ENCODE measurements at regions not wholly inside any gene's neighbourhood (a gene's known extent, or its start where the extent isn't known, plus 50 kb on each side); places are given as distances from the start of the nearest gene placed in this dataset.

DNA sequence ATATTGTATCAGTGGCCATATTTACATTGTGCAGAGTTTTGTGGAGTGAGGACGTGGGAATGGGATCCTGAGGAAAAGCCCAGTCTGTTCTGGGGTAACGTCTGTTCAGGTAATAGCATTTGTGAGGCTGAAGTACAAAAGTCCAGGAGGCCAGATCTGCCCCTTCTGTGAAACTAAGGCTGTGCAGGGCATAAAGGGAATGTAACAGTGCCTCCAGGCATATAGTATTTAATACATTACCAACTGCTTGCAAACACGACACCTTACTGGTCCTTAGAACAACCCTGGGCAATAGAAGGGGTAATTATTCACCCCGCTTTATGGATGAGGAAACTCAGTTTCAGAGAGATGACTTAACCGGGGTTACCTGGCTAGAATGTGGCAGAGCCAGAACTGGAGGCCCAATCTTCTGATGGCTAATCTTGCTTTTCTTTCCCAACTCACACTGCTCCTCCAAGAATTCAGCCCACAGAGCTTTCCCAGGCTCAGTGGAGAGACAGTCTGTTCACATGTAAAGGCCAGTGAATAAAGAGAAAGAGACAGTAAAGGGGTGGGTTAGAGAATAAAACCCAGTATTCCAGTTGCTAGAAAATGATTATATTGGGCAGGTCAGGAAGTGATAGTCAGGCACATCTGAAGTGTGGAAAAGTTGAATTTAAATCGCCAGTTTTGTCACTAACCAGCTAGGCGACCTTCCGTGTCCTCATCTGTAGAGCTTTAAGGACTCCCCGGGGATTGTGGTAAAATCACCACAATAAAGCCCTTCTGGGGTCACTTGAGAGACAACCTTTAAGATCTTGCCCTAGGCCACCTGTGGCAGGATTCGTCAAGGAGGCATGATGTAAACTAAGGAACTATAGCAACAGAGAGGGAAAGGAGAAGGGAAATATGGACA is 280.7 kb upstream of the CITED2 start:
- no peak for DNase-seq

DNA sequence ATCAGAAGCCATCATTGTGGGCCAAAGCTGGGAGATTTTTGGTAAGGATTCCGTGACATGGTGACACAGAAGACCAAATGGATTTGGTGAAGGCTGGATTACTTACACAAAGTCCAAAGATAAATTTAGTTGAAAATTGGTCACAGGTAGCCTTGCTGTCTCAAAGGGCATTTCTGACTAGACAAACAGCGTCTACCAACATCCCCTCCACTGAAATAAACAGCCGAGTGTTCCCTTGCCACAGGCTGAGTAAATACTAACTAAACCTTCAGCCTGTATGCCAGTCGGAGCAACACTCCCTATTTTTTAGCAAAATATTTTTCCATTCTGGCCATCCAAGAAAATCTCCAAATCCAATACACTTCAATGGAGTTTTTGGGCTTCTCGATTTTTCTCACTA is 279.9 kb upstream of the CITED2 start:
- DNase-seq: no peak

DNA sequence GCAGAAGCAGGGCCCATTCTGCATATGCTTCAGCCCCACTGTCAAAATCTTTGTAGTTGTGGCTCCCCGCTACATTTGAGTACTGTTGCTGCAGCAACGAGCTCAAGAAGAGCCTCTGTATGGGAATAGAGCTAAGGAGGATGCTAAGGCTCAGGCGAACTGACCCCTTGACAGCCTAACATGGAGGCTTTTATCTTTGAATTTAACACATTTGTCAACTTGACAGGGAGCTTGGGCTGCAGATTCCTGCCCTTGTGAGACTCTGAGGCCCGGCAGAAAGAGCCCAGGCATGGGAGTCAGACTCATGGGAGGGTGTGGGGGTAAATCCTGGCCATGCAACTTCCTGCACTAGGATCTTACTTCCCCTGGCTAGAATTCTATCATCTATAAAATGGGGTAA is 278.7 kb upstream of the CITED2 start:
- DNase-seq: no peak

- DNase-seq: no peak
Measured at GRCh38 chr6:139650941-139651340, 276.5 kb upstream of the CITED2 start.

DNA sequence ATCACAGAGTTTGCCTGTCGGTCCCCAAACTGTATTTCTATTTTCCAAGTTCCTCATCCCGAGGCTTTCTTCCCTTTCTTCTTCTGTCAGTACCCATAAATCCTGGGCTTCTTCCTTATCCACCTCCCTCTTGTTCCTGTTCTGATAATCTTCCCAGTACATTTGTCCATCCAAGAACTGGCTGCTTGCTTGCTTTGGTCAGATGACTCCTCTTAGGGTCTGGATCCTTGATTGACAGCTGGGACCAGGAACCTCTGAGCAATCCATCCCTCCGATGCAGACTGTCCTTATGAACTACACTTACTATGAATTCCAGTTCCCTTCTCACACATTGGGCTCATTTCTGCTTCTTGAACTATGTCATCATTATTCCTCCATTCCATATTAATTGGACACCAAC is 275.3 kb upstream of the CITED2 start:
- no peak for DNase-seq

GRCh38 chr6:139649128-139649527 is 274.7 kb upstream of the CITED2 start:
- no peak for DNase-seq

GRCh38 chr6:139648430-139649000 is 274.1 kb upstream of the CITED2 start:
- peak; percentile 43 for DNase-seq

DNA sequence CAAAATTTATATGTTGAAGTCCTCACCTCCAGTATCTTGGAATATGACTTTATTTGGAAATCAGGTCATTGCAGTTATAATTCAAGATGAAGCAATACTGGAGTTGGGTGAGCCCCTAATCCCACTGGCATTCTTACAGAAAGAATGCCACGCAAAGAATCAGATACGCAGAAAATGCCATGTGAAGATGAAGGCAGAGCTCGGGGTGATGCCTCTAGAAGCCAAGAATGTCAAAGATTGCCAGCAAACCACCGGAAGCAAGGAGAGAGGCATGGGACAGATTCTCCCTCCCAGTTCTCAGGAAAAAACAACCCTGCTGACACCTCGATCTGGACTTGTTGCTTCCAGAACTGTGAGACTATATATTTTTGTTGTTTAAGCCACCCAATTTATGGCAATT is 273.4 kb upstream of the CITED2 start:
- DNase-seq: no peak

- no peak for DNase-seq
Measured at GRCh38 chr6:139647016-139647415, 272.6 kb upstream of the CITED2 start.

- DNase-seq: no peak
Measured at GRCh38 chr6:139644821-139645220, 270.4 kb upstream of the CITED2 start.

- DNase-seq: no peak
Measured at GRCh38 chr6:139643986-139644385, 269.5 kb upstream of the CITED2 start.

DNA sequence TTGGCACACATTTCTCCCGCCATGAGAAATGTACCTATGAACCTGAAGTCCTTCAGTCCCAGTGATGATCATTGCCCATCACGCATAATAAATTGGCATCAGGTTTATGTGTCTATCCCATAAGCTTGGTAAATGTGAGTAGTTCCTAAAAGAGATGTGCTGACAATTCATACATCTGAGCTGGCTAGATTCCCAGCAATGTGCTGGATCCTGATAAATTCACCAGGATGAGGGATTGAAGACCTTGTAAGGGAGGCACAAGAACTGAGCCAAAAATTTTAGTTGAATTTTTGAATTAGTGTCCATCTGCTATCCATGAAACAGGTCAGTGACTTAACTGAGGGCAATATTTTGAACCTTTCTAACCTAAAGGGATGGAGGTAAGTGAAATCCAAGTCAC is 267.9 kb upstream of the CITED2 start:
- DNase-seq: no peak

DNA sequence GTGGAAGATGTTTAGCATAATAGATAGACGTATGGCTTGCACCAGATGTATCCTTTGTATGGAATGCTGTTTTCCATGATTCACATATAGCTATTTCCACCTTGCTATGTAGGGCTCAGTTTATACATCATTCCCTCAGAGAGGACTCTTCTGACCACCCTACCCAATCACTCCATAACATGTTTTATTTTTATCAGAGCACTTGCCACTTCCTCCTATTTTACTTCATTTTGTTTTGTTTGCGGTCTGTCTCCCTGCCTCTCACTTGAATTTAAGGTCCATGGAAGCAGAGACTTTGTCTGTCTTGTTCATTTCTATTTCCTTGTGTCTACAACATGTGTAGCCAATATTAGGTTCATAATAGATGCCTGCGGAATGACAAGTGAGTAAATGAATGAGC is 266.9 kb upstream of the CITED2 start:
- peak; percentile 49 for DNase-seq

GRCh38 chr6:139640921-139641320 is 266.5 kb upstream of the CITED2 start:
- DNase-seq: no peak

GRCh38 chr6:139640448-139640847 is 266.0 kb upstream of the CITED2 start:
- DNase-seq: peak; percentile 62

GRCh38 chr6:139639507-139639906 is 265.1 kb upstream of the CITED2 start:
- DNase-seq: no peak

DNA sequence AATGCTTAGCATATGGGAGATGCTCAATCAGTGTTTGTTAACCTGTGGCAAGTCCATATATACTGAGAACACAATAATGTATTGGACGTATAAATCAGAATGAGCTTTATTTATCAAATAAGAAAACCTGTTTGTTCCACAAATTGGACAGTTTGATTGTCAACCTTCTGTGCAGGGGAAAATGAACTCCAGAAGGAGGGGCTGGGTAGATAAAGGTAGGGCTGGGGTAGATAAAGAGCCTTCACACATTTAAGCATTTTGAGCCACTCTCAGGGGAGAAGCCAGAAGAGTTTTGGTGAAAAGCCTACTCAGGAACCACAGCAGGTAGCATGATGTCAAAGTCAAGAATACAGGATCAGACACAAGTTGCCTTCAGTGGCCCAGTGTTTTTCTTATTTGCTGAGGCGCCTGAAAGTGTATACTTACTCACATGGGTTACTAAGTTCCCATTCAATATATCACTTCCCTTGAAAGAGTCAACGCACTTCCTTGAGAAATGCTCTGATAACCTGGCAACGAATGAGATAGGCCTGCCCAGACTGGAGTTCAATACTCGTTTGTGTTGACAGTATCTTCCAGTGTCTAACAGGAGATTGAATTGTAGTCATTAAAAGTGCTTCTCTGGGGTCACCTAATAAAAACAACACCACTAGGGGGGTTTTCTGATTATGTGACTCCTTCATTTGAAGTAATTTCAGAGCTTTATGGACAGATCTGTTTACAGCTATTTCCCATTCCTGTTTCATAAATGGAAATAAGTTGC is 263.9 kb upstream of the CITED2 start:
- no peak for DNase-seq

GRCh38 chr6:139637766-139638165 is 263.3 kb upstream of the CITED2 start:
- DNase-seq: no peak

- DNase-seq: no peak
Measured at GRCh38 chr6:139636391-139636790, 261.9 kb upstream of the CITED2 start.

GRCh38 chr6:139635401-139636130 is 261.1 kb upstream of the CITED2 start:
- no peak for DNase-seq

DNA sequence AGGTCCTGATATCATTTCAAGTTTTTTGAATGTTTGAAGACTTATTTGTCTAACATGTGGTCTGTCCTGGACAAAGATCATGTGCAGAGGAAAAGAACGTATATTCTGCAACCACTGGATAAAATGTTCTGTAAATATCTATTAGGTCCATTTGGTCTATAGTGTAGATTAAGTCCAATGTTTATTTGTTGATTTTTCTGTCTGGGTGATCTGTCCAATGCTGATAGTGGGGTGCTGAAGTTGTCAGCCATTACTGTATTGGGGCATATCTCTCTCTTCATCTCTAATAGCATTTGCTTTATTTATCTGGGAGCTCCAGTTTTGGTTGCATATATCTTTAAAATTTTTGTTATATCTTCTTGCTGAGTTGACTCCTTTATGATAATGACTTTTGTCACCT is 258.4 kb upstream of the CITED2 start:
- no peak for DNase-seq

DNA sequence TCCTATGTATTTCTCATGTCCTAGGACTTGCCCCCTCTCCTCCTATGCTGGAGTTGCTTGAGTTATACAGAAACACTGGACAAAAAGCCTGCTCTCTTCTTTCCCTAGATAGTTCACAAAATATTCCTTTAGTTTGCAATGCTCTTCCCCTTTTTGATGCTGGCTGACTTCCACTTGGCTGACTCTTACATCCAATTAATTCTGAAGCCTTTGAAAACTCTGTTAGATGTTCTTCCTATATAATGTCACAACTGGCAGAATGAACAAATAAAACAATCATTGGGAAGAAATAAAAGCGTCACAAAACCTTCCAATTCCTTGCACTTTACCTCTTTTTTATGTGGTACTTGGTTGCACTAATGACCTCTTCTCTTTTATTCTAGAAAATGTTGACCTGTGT is 253.8 kb upstream of the CITED2 start:
- peak; percentile 11 for DNase-seq

GRCh38 chr6:139627091-139627490 is 252.6 kb upstream of the CITED2 start:
- DNase-seq: no peak
